GM19452 (cell line): ENCODE measurements at regions not wholly inside any gene's neighbourhood (a gene's known extent, or its start where the extent isn't known, plus 50 kb on each side); places are given as distances from the start of the nearest gene placed in this dataset.

Source experiments
- ATAC-seq: cut with Tn5 transposase; IDR thresholded peaks from one replicate; pipeline ENCODE4 v1.9.1; 2021; ENCODE audit not compliant: unreplicated experiment

DNA sequence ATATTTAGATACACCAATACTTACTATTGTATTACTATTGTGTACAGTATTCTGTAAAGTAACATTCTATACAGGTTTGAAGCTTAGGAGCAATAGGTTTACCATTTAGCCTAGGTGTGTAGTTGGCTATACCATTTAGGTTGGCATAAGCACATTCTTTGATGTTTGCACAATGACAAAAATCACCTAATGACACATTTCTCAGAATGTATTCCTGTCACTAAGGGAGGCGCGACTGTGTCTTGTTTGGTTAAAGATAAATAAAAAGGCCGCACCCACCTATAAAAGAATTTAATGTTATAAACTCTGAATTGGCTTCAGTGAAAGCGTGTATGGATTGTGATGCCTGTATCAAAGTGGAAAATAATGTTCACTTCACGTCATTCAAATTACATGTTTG lies 1815.4 kb upstream of the CDH6 start:
- ATAC-seq, result no peak

DNA sequence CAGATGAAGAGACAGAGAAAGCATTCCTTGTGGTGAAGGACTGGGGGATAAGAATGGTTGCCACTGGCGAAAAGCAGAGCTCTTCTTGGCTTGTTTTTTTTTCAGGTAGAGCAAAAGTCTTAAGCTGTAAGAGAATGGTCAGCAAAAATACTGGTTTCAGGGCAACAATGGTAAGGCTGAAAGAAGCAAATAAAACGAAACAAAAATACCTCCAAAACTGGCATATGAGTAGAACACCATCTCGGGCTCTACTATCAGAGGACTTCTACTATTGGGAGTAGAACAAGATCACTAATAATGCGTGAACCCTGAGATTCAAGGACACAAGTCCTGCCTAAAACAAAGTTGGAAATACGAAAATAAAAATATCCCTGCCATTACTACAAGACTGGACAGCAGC lies 1823.2 kb upstream of the CDH6 start:
- ATAC-seq, result no peak

DNA sequence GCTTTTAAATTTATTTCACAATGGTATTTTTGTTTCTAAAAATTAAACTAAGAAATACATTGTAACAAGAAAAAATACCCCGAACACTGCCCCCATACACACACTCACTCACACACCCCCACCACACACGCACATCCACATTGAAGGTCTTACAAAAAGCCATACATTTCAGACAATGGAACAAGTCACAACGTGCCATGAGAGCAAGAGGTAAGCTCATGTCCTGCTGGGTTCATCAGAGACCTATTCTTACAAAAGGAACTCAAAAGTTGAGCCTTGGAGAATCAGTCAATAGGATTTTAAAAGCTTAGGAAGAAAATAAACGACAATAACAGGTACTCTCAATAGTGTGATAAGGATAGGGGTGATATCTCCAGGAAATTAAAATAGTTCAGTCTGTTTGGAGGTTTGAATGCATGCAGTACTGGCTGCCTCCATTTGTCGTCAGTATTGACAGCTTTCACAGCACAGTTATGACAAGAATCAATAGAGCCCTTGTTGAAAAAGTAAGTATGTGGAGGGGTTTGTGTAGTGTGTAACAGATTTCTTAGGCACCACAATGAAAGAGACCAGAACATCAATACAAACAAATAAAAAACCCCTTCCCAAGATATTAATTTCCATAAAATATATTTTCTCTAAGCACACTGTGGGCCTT lies 1826.2 kb upstream of the CDH6 start:
- no peak for ATAC-seq

DNA sequence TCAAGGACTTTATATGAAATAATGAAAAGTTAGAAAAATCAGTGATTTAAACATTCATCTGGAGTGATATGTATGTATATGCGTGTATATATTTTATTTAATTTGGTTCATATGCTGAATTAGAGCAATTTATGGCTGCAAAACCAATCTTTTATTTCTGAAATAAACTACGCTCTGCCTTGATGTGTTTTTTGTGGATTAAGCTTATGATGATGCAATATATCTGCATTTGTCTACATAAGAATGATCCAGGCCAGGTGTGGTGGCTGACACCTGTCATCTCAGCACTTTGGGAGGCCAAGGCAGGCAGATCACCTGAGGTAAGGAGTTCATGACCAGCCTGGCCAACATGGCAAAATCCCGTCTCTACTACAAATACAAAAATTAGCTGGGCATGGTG lies 1842.3 kb upstream of the CDH6 start:
- no peak for ATAC-seq

DNA sequence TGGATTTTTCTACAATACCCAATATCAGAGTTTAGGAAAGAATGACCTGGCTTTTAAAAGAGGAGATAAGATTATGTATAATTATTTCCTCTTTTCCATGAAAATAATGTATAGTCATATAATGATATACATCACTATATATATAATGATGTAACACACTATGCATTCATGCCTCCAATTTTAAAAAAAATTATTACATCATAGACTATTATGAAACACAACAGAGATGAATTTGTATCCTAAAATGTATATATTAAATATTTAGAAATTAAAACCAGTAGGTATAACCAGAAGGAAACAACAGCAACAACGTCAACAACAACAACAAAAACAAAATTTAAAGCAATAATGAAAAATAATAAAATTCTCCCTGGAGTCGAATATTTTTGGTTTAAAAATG lies 1856.5 kb upstream of the CDH6 start:
- ATAC-seq, result no peak

DNA sequence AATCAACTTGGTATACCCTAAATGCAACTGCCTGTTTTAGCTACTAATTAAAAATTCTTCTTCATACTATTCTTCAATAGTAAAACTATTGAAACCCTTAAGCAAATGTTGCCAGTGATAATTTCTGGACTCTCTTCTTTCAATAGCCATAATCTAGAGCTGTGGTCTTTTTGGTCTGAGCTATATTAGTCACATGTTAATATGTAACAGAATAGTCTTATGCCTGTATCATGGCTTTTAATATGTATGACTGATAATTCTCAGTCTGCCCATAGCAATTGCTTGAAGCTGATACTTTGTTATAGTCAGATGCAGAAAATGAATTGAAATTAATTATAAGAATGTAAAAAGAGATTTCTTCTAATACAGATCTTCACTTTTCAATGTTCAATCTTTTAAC lies 1871.9 kb upstream of the CDH6 start:
- ATAC-seq, result no peak

DNA sequence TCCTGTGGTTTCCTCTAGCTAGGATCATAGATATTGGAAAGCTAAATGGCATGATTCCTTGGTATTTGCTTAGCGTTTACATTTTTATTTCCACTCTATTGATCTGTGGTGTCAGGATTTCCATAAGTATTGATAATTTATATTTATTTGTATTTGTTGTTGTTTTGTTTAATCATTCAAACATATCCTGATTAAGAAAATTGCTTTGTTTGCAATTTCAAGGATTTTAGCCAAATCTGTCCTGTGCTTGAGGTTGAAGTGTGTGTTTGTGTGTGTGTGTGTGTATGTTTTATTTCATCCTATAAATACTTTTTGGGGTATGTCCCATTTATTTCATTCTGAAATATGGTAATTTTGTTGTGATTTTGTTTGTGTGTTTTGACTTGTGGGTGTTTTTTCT lies 1884.1 kb upstream of the CDH6 start:
- ATAC-seq, result no peak

DNA sequence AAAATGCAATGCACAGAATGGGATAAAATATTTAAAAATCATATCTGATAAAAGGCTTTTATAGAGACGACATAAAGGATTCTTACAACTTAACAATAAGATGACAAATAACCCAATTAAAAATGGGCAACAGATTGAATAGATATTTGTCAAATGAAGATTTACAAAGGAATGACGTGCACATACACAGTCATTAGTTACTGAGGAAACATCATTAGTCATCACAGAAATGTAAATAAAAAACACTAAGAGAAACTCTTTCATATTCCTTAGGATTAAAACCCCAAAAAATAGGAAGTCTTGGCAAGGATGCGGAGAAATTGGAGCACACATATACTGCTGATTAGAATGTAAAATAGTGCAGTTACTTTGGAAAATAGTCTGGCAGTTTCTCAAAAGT lies 1886.0 kb upstream of the CDH6 start:
- no peak for ATAC-seq

DNA sequence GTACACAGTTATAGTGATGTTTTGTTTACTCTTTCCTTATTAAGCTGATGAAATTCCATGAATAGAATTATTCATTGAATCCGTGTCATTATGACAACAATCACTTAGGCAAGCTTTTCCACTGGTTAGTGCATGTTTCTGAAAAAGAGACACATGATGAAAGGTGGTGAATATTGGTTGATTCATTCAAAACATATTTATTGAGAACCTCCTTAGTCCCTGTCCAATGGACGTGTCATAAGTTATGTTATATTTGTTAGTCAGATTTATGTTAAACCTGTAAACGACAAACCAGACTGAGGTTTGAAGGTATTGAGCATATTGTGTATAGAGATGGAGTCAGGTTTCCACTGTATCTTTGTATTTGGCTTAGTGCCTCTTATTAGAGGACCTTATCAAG lies 1888.9 kb upstream of the CDH6 start:
- no peak for ATAC-seq

DNA sequence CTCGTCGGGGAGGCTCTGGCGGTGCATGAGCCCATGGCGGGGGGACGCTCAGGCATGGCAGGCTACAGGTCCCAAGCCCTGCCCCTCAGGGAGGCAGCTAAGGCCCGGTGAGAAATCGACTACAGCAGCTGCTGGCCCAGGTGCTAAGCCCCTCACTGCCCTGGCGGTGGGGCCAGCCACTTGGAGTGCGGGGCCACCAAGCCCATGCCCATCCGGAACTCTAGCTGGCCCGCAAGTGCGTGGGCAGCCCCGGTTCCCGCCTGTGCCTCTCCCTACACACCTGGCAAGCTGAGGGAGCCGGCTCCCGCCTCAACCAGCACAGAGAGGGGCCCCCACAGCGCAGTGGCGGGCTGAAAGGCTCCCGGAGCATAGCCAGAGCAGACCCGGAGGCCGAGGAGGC lies 1896.9 kb upstream of the CDH6 start:
- no peak for ATAC-seq

DNA sequence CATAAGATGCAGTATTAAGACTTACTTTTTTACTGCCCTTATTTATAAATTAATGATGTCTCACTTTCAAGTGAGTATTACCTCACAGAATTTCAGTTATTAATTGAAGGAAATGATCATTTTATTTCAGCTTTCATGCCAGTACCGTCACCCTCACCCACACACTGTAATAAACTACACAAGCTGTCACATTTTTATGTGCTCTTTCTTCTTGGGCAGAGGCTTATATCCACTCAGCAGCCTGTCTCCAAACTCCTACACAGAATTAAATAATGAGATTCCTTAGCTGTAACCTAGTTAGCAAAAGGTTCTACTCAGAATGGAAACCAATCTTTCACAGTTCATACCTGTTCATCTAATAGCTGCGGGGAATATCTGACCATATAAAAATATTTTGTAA lies 1915.8 kb upstream of the CDH6 start:
- ATAC-seq, result no peak

DNA sequence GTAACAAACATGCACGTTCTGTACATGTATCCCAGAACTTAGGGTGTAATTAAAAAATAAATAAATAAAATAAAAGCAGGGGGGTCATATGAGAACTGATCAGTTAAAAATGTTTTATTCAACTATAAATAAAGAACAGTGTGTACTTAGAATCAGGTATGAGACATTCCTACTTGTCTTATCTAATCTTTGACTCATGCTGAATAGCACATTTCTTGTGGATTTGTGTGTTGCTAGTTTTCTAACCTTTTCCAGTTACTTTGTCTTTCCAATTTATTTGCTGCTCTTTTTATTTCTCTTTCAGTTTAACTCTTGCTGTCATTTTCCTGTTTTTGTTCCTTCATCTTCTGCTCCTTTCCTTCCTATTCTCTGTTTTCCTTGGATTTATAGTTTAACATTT lies 1917.1 kb upstream of the CDH6 start:
- ATAC-seq, result no peak

DNA sequence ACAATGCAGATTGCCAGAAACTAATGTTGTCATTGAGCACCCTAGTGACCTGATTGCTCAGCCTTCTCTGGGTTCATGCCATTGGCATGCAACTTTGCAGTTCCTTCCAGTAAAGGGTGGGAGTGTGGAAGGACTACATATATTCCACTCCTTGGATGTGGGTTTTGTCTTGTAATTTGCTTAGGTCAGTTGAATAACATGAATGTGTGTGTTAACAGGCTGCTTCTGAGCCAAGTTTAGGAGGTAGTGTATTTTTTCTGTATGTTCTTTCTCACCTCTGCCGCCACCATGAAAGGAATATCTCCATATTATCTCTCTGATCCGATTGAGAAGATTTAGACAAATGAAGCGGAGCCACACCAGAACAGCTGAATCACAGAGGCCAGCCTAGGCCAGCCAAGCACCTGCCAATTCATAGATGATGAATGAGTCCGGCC lies 1929.6 kb upstream of the CDH6 start:
- no peak for ATAC-seq

DNA sequence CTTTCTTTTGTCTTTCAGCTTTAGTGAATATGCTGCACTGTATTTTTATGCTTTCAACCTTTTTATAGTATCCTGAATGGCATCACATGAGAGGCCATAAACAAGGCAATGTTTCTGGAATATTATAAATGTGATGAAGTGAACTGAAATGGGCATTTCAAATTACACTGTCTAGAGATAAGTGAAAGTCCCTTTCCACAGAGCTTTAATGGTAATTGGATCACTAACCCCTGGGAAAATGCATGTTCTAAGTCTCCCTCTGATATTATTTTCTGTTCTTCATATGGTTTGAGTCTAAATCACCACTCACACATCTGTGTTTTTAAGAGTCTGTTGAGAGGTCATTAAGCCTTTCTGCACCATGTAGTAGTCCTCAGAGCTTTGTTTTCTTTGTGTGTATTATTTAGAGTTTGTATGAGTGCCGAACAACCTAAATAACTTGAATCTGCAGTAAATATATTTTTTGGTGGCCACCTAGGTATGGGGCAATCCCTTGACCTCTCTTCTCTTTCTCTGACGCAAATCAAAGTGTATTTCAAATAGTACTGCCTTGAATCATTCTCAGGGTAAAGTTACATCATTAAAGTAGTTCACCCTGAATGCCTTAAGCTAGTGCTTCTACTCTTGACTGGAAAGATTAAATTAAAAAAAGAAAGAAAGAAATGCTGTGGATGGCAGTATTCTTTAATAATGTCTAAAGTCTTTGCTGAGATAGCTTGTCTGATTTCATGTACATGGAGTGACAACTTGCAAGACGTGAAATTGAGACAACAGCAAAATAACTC lies 1931.0 kb upstream of the CDH6 start:
- no peak for ATAC-seq

DNA sequence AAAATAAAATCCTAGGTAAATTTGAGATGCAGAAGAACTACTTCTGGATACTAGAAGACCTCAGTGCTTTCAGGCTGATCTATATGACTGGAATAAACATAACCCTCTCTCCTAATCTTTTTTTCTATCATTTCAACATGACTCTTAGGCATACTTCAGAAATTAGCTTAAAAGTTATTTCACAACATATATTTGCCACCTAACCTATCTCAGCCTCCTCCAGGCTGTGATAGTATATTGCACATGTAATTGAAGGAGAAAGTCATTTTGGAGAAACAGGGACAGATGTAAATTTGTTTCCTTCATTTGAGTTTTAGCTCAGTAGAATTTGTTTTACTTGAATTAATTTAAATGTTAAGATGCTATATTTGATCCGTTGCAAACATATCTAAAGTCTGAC lies 1932.3 kb upstream of the CDH6 start:
- no peak for ATAC-seq

DNA sequence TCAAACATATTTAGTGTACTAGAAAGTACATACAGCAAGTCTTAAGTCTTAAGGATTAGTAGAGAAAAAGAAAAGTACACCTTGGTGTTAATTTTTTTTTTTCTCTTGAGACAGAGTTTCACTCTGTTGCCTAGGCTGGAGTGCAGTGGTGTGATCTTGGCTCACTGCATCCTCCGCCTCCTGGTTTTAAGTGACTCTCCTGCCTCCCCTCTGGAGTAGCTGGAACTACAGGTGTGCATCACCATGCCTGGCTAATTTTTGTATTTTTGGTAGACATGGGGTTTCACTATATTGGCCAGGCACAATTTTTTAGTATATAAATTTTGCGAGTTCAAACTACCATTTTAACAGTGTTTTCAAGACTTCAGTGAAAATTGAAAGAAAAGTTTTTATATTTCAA lies 1941.1 kb upstream of the CDH6 start:
- no peak for ATAC-seq

DNA sequence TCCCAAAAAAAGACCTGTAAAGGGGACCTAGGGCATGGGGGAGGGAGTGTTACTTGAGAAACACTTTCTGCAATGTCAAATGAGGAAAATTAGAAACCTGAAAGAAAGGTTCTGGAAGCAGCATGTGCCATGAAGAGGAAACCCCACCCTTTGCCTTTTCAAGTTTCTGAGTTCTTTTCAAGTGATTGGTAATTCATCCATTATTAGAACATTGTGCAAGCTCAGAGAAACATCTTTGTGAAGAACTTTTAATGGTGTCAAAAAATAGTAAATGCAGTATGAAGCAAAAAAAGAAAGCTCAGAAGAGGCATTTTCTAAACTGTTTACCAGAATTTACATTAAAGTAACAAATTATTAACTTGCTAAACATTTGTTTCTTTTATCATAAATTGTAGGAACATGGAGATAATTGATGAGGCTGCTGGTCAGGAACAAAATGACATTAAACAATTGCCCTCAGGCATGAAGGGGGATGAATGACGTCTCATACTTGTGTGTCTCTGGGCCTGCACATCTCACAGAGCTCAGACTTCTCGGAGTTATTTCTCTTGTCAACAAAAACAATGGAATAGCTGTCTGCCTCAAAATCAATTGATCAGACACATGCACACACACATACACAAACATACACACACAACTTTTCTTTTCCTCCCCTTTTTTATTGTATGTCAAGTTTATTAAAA lies 1946.0 kb upstream of the CDH6 start:
- no peak for ATAC-seq

DNA sequence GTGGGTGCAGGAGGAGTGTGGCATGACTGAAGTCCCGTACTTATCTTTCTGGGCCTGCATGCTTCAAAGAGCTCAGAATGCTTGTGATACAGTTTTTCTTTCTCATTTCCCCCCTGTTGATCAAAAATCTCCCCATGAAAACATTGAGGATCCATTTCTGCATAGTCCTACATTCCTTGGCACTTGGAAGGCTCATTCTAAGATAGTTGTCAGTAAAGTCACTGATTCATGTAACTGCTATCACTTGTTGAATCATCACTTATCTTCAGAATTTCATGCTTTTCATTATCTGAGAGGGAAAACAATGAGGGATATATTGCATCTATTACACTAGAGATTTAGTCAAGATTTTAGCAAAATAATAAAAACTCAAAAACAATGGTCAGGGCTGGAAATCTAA lies 1953.1 kb upstream of the CDH6 start:
- ATAC-seq, result no peak

DNA sequence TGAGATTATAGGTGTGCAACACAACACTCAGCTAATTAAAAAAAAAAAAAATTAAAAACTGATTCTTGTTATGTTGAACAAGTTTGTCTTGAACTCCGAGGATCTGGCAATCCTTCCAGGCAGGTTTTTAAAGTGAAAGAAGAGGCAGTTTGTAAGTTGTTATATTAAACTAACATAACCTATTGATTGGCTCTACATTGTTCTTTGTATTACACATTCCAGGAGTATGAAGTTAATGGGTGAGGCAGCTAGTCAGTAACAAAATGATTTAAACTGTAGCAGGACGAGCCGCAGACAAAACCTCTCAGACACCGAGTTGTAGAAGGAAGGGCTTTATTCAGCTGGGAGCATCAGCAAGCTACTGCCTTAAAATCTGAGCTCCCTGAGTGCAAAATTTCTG lies 1953.9 kb upstream of the CDH6 start:
- ATAC-seq, result no peak

DNA sequence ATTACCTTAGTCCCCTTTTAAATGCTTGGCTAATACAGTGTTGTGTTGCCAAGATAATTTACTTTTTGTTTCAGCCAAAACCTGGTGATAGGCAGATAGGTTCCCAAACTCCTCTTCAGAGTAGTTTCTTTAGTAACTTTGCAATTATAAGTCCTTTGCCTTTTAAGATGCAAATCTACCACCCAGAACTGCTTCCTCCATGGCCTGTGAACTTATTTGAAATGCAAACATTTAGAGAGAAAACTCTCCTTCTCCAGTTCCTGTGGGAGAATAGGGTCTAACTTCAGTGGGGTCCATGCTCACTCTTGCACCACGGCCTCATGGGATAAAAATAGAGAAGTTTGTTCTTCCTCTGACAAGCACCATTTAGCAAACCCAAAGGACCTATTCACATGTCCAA lies 1955.4 kb upstream of the CDH6 start:
- ATAC-seq, result no peak

DNA sequence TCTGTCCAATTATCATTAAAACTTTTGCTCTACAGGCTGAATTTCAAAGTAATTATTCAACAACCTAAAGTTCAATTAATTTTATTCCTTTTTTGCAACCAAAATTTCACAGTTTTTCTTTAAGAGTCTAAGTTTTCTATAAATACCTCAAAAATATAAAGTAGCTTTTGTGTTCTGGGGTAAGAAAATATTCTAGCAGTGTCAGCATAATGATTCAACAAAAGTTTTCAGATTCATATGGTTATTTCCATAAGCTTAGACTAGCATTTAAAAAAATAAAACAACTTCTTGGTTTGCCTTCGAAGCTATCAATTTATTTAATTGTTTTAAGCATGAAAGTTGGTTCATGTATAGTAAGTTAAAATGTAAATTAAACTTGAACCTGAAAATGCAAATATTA lies 1962.3 kb upstream of the CDH6 start:
- no peak for ATAC-seq

DNA sequence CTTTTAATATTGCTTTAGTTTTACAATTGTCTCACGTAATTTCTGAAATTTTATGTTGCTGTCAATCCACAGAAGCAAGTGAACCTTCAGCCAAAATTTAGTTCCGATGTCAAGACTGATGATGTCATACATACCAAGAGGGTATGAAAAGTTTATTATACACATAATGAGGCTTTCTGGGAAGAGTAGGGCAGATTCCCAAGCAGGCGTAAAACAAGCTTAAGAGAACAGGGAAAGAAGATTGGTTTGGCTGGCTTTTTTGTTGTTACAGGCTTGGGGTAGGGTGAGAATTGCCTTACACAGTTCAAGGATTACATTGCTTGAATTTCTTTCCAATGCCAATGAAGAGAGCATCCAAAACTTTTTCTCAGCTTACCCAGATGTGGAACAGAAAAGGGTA lies 1962.9 kb upstream of the CDH6 start:
- ATAC-seq, result no peak
